CD14-positive monocyte (primary cell): ENCODE measurements at regions not wholly inside any gene's neighbourhood (a gene's known extent, or its start where the extent isn't known, plus 50 kb on each side); places are given as distances from the start of the nearest gene placed in this dataset.

Experiments
- DNase-seq, 3 donors: peaks; one replicate each; pipeline ENCODE4 v3.0.0-alpha.2; 2011 to 2022
- H2AFZ ChIP-seq: 2 replicates; pipeline ENCODE4 v1.6.0; 2012; ENCODE audit warnings: mild to moderate bottlenecking, low read depth, low read length, inconsistent platforms; ENCODE audit not compliant: insufficient read depth, poor library complexity, severe bottlenecking
- H3K27ac ChIP-seq, 2 donors: 1 replicate in 1 of 2; 2 replicates in 1 of 2; pipeline ENCODE4 v1.5.1; 2012 to 2013; ENCODE audit warnings: low read length in 2 of 2, control low read depth in 1 of 2, inconsistent platforms in 1 of 2, low read depth in 1 of 2, mild to moderate bottlenecking in 1 of 2
- H3K27me3 ChIP-seq, 2 donors: one replicate each; pipeline versions ENCODE4 v1.6.0 to v1.6.1; 2011 to 2013; ENCODE audit warnings: low read length in 2 of 2; ENCODE audit not compliant: control insufficient read depth in 2 of 2, insufficient read depth in 2 of 2
- H3K36me3 ChIP-seq, 2 donors: replicated peaks in 1 of 2; 1 replicate in 1 of 2; 2 replicates in 1 of 2; pipeline versions ENCODE4 v1.5.1 to v1.6.1; 2012 to 2013; ENCODE audit warnings: low read length in 2 of 2, control low read depth in 1 of 2, inconsistent platforms in 1 of 2, mild to moderate bottlenecking in 1 of 2; ENCODE audit not compliant: insufficient read depth in 2 of 2, control insufficient read depth in 1 of 2
- H3K4me1 ChIP-seq, 2 donors: 1 replicate in 1 of 2; 2 replicates in 1 of 2; pipeline versions ENCODE4 v1.5.1 to v1.6.1; 2012 to 2013; ENCODE audit warnings: low read length in 2 of 2, control low read depth in 1 of 2, inconsistent platforms in 1 of 2, mild to moderate bottlenecking in 1 of 2, moderate library complexity in 1 of 2; ENCODE audit not compliant: insufficient read depth in 2 of 2, control insufficient read depth in 1 of 2
- H3K4me2 ChIP-seq: replicated peaks from 2 replicates; pipeline ENCODE3; 2012; ENCODE audit warnings: low read length, moderate library complexity, mild to moderate bottlenecking; ENCODE audit not compliant: poor library complexity, severe bottlenecking; ENCODE audit errors: extremely low read depth
- H3K4me3 ChIP-seq, 3 experiments: fragments of 200-600 bp in 1 of 3; sonication (generic) in 1 of 3; replicated peaks in 1 of 3; 1 replicate in 2 of 3; 2 replicates in 1 of 3; pipeline ENCODE4 v1.5.1; 2011 to 2013; ENCODE audit warnings: low read length in 3 of 3, mild to moderate bottlenecking in 3 of 3, control low read depth in 2 of 3, low read depth in 2 of 3, inconsistent platforms in 1 of 3, moderate library complexity in 1 of 3
- H3K79me2 ChIP-seq: 2 replicates; pipeline ENCODE4 v1.6.0; 2012; ENCODE audit warnings: mild to moderate bottlenecking, control low read depth, inconsistent platforms, low read length, moderate library complexity; ENCODE audit not compliant: insufficient read depth
- H3K9ac ChIP-seq: 2 replicates; pipeline ENCODE4 v1.6.0; 2017; ENCODE audit warnings: low read length, mild to moderate bottlenecking; ENCODE audit not compliant: insufficient read depth, poor library complexity, severe bottlenecking
- H3K9me3 ChIP-seq, 2 donors: replicated peaks in 1 of 2; 1 replicate in 1 of 2; 2 replicates in 1 of 2; pipeline versions ENCODE4 v1.5.1 to v1.6.1; 2012 to 2013; ENCODE audit warnings: low read length in 2 of 2, control low read depth in 1 of 2; ENCODE audit not compliant: control insufficient read depth in 1 of 2, insufficient read depth in 1 of 2
- H4K20me1 ChIP-seq: 2 replicates; pipeline ENCODE4 v1.6.0; 2012; ENCODE audit warnings: mild to moderate bottlenecking, low read length, control low read depth, moderate library complexity; ENCODE audit not compliant: insufficient read depth
- H3K27ac Mint-ChIP-seq, 7 donors: one replicate each; pipeline ENCODE4 v1.8.0; 2020; ENCODE audit warnings: mild to moderate bottlenecking in 7 of 7, mixed read lengths in 7 of 7, moderate library complexity in 6 of 7, inconsistent platforms in 2 of 7
- H3K27me3 Mint-ChIP-seq, 3 donors: one replicate each; pipeline ENCODE4 v1.8.0; 2021 to 2022; ENCODE audit warnings: low read depth in 3 of 3, mild to moderate bottlenecking in 3 of 3, mixed read lengths in 3 of 3, moderate library complexity in 3 of 3, inconsistent platforms in 1 of 3
- H3K36me3 Mint-ChIP-seq, 2 donors: one replicate each; pipeline ENCODE4 v1.8.0; 2020; ENCODE audit warnings: mixed read lengths in 2 of 2, inconsistent platforms in 1 of 2, mild to moderate bottlenecking in 1 of 2
- H3K4me1 Mint-ChIP-seq: one replicate; pipeline ENCODE4 v1.8.0; 2020; ENCODE audit warnings: mild to moderate bottlenecking, mixed read lengths
- H3K4me3 Mint-ChIP-seq, 2 donors: one replicate each; pipeline ENCODE4 v1.8.0; 2020; ENCODE audit warnings: mild to moderate bottlenecking in 2 of 2, mixed read lengths in 2 of 2, moderate library complexity in 1 of 2
- H3K9me3 Mint-ChIP-seq, 7 donors: one replicate each; pipeline ENCODE4 v1.8.0; 2020 to 2022; ENCODE audit warnings: mixed read lengths in 7 of 7, mild to moderate bottlenecking in 6 of 7, moderate library complexity in 6 of 7, inconsistent platforms in 2 of 7
- WGBS: methylation state at CpG from one replicate; pipeline ENCODE4 v1.1.5; 2013; ENCODE audit warnings: missing lambda C conversion rate; ENCODE audit not compliant: insufficient coverage; 5-methylcytosine and 5-hydroxymethylcytosine counted together
- intact Hi-C, 2 donors: fragments of 100-400 bp; cut with micrococcal nuclease; formaldehyde crosslinking; loops; one replicate each; pipeline versions ENCODE4 v1.15.0 to v1.15.1; 2023
- TF ChIP-seq, protein P1 (sequence below): fragments of 200-600 bp; IDR thresholded peaks from one replicate; pipeline ENCODE4 v1.8.0; 2022; ENCODE audit warnings: antibody characterized with exemption, mild to moderate bottlenecking

DNA sequence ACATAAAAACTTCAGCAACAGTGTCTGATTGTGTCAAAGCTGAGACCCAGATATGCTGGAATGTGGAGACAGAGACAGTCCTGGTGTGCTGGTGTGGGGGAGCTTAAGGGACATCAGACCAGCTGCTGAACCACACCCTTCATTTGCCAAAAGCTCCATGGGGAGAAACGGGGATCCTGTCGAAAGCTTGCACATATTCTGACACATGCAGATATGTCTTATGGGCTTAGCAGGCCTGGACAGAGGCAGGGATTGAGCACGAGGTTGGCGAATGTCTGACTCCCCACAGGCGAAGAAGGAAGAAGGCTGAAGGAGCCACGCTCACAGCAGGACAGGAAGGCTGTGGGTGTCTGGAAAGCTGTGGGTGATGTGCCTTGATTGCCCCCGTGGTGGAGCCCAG lies 72.1 kb upstream of the ACSL1 start:
- H3K27me3 ChIP-seq: no peaks in the 10 kb centered on the region
- H3K36me3 ChIP-seq: no peaks in the 10 kb centered on the region
- H3K4me3 ChIP-seq: peak overlapping the region in 1 of 3 experiments; percentile 62
- H3K27me3 Mint-ChIP-seq: peaks cover 0 to 2% (median 2%) of the 10 kb centered on the region in 3 donors
- no peaks in the 10 kb centered on the region for H4K20me1 ChIP-seq
- H3K9ac ChIP-seq: no peak overlapping the region
- peak overlapping the region; percentile 2 for H2AFZ ChIP-seq
- intact Hi-C loops: loop anchor here (1.0 to 10.0 kb wide), 5 partner anchors 9 to 73 kb away; partner anchors contain the start of gene ACSL1 (in 1 of the 2)
- no peak overlapping the region for H3K4me2 ChIP-seq
- H3K4me3 Mint-ChIP-seq: peak overlapping the region in 1 of 2 donors; percentile 46
- H3K9me3 ChIP-seq: no peaks in the 10 kb centered on the region
- H3K36me3 Mint-ChIP-seq: peaks cover 4 to 10% of the 10 kb centered on the region in 2 donors
- H3K79me2 ChIP-seq: no peaks in the 10 kb centered on the region
- TF ChIP-seq, protein P1, sequence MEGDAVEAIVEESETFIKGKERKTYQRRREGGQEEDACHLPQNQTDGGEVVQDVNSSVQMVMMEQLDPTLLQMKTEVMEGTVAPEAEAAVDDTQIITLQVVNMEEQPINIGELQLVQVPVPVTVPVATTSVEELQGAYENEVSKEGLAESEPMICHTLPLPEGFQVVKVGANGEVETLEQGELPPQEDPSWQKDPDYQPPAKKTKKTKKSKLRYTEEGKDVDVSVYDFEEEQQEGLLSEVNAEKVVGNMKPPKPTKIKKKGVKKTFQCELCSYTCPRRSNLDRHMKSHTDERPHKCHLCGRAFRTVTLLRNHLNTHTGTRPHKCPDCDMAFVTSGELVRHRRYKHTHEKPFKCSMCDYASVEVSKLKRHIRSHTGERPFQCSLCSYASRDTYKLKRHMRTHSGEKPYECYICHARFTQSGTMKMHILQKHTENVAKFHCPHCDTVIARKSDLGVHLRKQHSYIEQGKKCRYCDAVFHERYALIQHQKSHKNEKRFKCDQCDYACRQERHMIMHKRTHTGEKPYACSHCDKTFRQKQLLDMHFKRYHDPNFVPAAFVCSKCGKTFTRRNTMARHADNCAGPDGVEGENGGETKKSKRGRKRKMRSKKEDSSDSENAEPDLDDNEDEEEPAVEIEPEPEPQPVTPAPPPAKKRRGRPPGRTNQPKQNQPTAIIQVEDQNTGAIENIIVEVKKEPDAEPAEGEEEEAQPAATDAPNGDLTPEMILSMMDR: no peak
- DNase-seq: peak in 2 of 3 donors; percentile 26 to 47
- peak overlapping the region; percentile 92 to 97 for H3K27ac ChIP-seq
- peaks cover 67% of the 10 kb centered on the region for H3K4me1 Mint-ChIP-seq
- peaks cover 0 to 7% (median 3%) of the 10 kb centered on the region in 7 donors for H3K9me3 Mint-ChIP-seq
- H3K27ac Mint-ChIP-seq: peak overlapping the region; percentile 95 to 100 (median 98)
- peaks cover 61 to 68% of the 10 kb centered on the region in 2 donors for H3K4me1 ChIP-seq
- WGBS: 38% methylated on average over 7 of the region's 7 CpGs

DNA sequence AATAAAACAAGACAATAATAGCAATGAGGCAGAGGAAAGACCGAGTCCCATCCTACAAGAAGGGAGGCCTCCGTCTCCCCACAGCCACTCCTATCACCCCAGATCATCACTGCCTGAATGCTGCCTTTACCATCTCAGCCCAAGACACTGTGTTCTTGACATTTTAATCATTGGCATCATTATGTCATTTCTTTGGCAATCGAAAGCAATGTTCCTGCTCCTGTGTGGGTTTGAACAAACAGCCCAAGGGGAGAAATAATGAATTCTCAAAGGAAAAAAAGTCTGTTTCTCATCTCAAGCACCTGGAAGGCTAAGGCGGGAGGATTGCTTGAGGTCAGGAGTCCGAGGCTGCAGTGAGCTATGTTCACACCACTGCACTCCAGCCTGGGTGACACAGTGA lies 73.0 kb upstream of the ACSL1 start:
- Mint-ChIP-seq H3K4me1 (peaks cover 66% of the 10 kb centered on the region), H3K36me3 (peaks cover 4 to 8% of the 10 kb centered on the region in 2 donors), H3K27ac (peak overlapping the region in 6 of 7 donors; percentile 19 to 97 (median 51)), H3K4me3 (no peak overlapping the region), H3K27me3 (peaks cover 0 to 2% (median 2%) of the 10 kb centered on the region in 3 donors), H3K9me3 (peaks cover 0 to 6% (median 1%) of the 10 kb centered on the region in 7 donors)
- H3K4me1 ChIP-seq: peaks cover 59 to 65% of the 10 kb centered on the region in 2 donors
- DNase-seq: no peak
- no peaks in the 10 kb centered on the region for H3K27me3 ChIP-seq
- H4K20me1 ChIP-seq: no peaks in the 10 kb centered on the region
- no peak overlapping the region for H3K4me2 ChIP-seq
- no peak overlapping the region for H3K4me3 ChIP-seq
- H2AFZ ChIP-seq: no peak overlapping the region
- WGBS: 92% methylated on average over 4 of the region's 5 CpGs
- H3K79me2 ChIP-seq: no peaks in the 10 kb centered on the region
- H3K9ac ChIP-seq: no peak overlapping the region
- TF ChIP-seq, protein P1: no peak
- H3K36me3 ChIP-seq: no peaks in the 10 kb centered on the region
- no peak overlapping the region for H3K27ac ChIP-seq
- intact Hi-C loops: loop anchor here in 1 of 2 donors (5.0 to 10.0 kb wide), 2 partner anchors 46 to 74 kb away; partner anchors contain the start of gene ACSL1
- H3K9me3 ChIP-seq: no peaks in the 10 kb centered on the region
